A673 (cell line): ENCODE measurements at regions not wholly inside any gene's neighbourhood (a gene's known extent, or its start where the extent isn't known, plus 50 kb on each side); places are given as distances from the start of the nearest gene placed in this dataset.

Source experiments
- BruUV-seq: library from RNA; stranded (reverse); fragments of 400-500 nt; replicated peaks from 2 replicates; lab custom pipeline; 2021; lab: Mats Ljungman, UMichigan
- CTCF ChIA-PET: fragments of 300-600 bp; sonication (Branson Sonifier 250); formaldehyde crosslinking; loops from one replicate; lab custom pipeline; 2022; ENCODE audit warnings: antibody characterized with exemption; lab: Charles Lee
- POLR2A ChIA-PET: fragments of 300-600 bp; sonication (Branson Sonifier 250); formaldehyde crosslinking; loops from one replicate; lab custom pipeline; 2022; ENCODE audit warnings: antibody characterized with exemption; ENCODE audit not compliant: low non-redundant PET; lab: Charles Lee
- DNase-seq: peaks from one replicate; pipeline ENCODE4 v3.0.0-alpha.2; 2015; ENCODE audit warnings: low spot score
- H3K27ac ChIP-seq: fragments of 200-600 bp; sonication (generic); 2 replicates; pipeline ENCODE4 v1.5.1; 2016; ENCODE audit warnings: mixed run types, low read depth, mild to moderate bottlenecking, mixed read lengths, antibody characterized with exemption, low read length; ENCODE audit not compliant: poor library complexity, severe bottlenecking
- H3K27me3 ChIP-seq: fragments of 200-600 bp; sonication (generic); replicated peaks from 2 replicates; pipeline ENCODE4 v1.6.1; 2017; ENCODE audit warnings: mixed run types, low read depth, mild to moderate bottlenecking, mixed read lengths, antibody characterized with exemption, low read length; ENCODE audit not compliant: insufficient read depth, poor library complexity
- H3K36me3 ChIP-seq: fragments of 200-600 bp; sonication (generic); 2 replicates; pipeline ENCODE4 v1.6.1; 2016; ENCODE audit warnings: mixed run types, mild to moderate bottlenecking, mixed read lengths, antibody characterized with exemption, low read length; ENCODE audit not compliant: insufficient read depth, poor library complexity, severe bottlenecking
- H3K4me1 ChIP-seq: fragments of 200-600 bp; sonication (generic); 2 replicates; pipeline ENCODE4 v1.6.1; 2017; ENCODE audit warnings: mixed run types, mild to moderate bottlenecking, mixed read lengths, antibody characterized with exemption, low read length; ENCODE audit not compliant: insufficient read depth, poor library complexity, severe bottlenecking
- H3K4me3 ChIP-seq: fragments of 200-600 bp; sonication (generic); 2 replicates; pipeline ENCODE4 v1.5.1; 2016; ENCODE audit warnings: low read depth, mixed run types, mild to moderate bottlenecking, mixed read lengths, low read length; ENCODE audit not compliant: poor library complexity, severe bottlenecking
- H3K9me3 ChIP-seq: fragments of 200-600 bp; sonication (generic); 2 replicates; pipeline ENCODE4 v1.6.1; 2016; ENCODE audit warnings: mixed run types, low read depth, mild to moderate bottlenecking, mixed read lengths, antibody characterized with exemption, low read length; ENCODE audit not compliant: poor library complexity, severe bottlenecking
- CTCF ChIP-seq: fragments of 300-800, 200-600 bp; sonication (generic); conservative IDR thresholded peaks from 2 replicates; pipeline ENCODE4 v1.5.1; 2017; ENCODE audit warnings: low read depth, mild to moderate bottlenecking, antibody characterized with exemption, low read length, moderate library complexity, mixed read lengths
- EZH2 ChIP-seq: fragments of 200-600 bp; sonication (generic); IDR thresholded peaks from 2 replicates; pipeline ENCODE4 v1.6.1; 2017; ENCODE audit warnings: borderline replicate concordance, low read depth, mild to moderate bottlenecking, mixed read lengths, antibody characterized with exemption, low read length; ENCODE audit not compliant: poor library complexity, severe bottlenecking
- intact Hi-C: fragments of 100-400 bp; cut with micrococcal nuclease; formaldehyde crosslinking; loops from one replicate; pipeline ENCODE4 v1.10.0; 2022; ENCODE audit not compliant: unreplicated experiment

- TF ChIP-seq CTCF: no peak
- TF ChIP-seq EZH2: no peak
- intact Hi-C loops: no loop called here
- Histone ChIP-seq H3K36me3 (no peaks in the 10 kb centered on the region), H3K27me3 (no peaks in the 10 kb centered on the region), H3K9me3 (no peaks in the 10 kb centered on the region), H3K4me1 (no peaks in the 10 kb centered on the region), H3K4me3 (no peak overlapping the region), H3K27ac (no peak overlapping the region)
- POLR2A ChIA-PET: no interaction called here
- no TSS peak for BruUV-seq
- CTCF ChIA-PET: no interaction called here
- no peak for DNase-seq
These were observed 245.8 kb upstream of the PCSK5 start for GRCh38 chr9:75644649-75645048.

GRCh38 chr9:75648034-75648433 lies 242.4 kb upstream of the PCSK5 start:
- intact Hi-C loops: no loop called here
- Histone ChIP-seq H3K9me3 (no peaks in the 10 kb centered on the region), H3K4me3 (no peak overlapping the region), H3K27me3 (no peaks in the 10 kb centered on the region), H3K36me3 (no peaks in the 10 kb centered on the region), H3K4me1 (no peaks in the 10 kb centered on the region), H3K27ac (no peak overlapping the region)
- no peak for DNase-seq
- POLR2A ChIA-PET: no interaction called here
- TF ChIP-seq CTCF (no peak), EZH2 (no peak)
- no TSS peak for BruUV-seq
- CTCF ChIA-PET: no interaction called here

- CTCF ChIA-PET: no interaction called here
- no TSS peak for BruUV-seq
These were observed 241.4 kb upstream of the PCSK5 start for GRCh38 chr9:75649060-75649459.

More at GRCh38 chr9:75649060-75649459, 241.4 kb upstream of the PCSK5 start:
- Histone ChIP-seq H3K4me3 (no peak overlapping the region), H3K27ac (no peak overlapping the region), H3K4me1 (no peaks in the 10 kb centered on the region), H3K27me3 (no peaks in the 10 kb centered on the region), H3K36me3 (no peaks in the 10 kb centered on the region), H3K9me3 (no peaks in the 10 kb centered on the region)
- DNase-seq: no peak
- TF ChIP-seq EZH2 (no peak), CTCF (no peak)
- POLR2A ChIA-PET: no interaction called here
- intact Hi-C loops: no loop called here
